Skin epidermis (tissue), 12 donors: ENCODE measurements at regions not wholly inside any gene's neighbourhood (a gene's known extent, or its start where the extent isn't known, plus 50 kb on each side); places are given as distances from the start of the nearest gene placed in this dataset.

Experiments used
- H3K27ac ChIP-seq, 21 experiments: fragments of 200-600 bp; sonication (generic) in 11 of 21; one replicate each; pipeline ENCODE4 v1.5.0; 2020; ENCODE audit warnings: mild to moderate bottlenecking in 3 of 21, inconsistent platforms in 2 of 21, moderate library complexity in 2 of 21
- H3K4me3 ChIP-seq, 7 experiments: fragments of 200-600 bp; sonication (generic) in 2 of 7; one replicate each; pipeline ENCODE4 v1.5.0; 2020; ENCODE audit warnings: inconsistent platforms in 2 of 7, mild to moderate bottlenecking in 2 of 7, moderate library complexity in 1 of 7

- Histone ChIP-seq H3K27ac (no peak overlapping the region), H3K4me3 (no peak overlapping the region)
These were observed 254.0 kb downstream of the MAN2A1 start for GRCh38 chr5:109943701-109944235.

GRCh38 chr5:109944461-109944860, 254.7 kb downstream of the MAN2A1 start:
- Histone ChIP-seq H3K4me3 (no peak overlapping the region), H3K27ac (no peak overlapping the region)

- Histone ChIP-seq H3K4me3 (no peak overlapping the region), H3K27ac (no peak overlapping the region)
These were observed 255.5 kb downstream of the MAN2A1 start for GRCh38 chr5:109945097-109945678.

GRCh38 chr5:109945723-109946480, 256.2 kb downstream of the MAN2A1 start:
- Histone ChIP-seq H3K27ac (no peak overlapping the region), H3K4me3 (no peak overlapping the region)

GRCh38 chr5:109946610-109947009, 256.9 kb downstream of the MAN2A1 start:
- Histone ChIP-seq H3K27ac (no peak overlapping the region), H3K4me3 (no peak overlapping the region)

GRCh38 chr5:109947667-109948066, 257.9 kb downstream of the MAN2A1 start:
- Histone ChIP-seq H3K27ac (no peak overlapping the region), H3K4me3 (no peak overlapping the region)

- H3K27ac ChIP-seq: no peak overlapping the region
- no peak overlapping the region for H3K4me3 ChIP-seq
These were observed 260.9 kb downstream of the MAN2A1 start for GRCh38 chr5:109950634-109951033.

GRCh38 chr5:109951348-109951747, 261.6 kb downstream of the MAN2A1 start:
- H3K4me3 ChIP-seq: no peak overlapping the region
- no peak overlapping the region for H3K27ac ChIP-seq

- no peak overlapping the region for H3K4me3 ChIP-seq
- H3K27ac ChIP-seq: no peak overlapping the region
These were observed 262.0 kb downstream of the MAN2A1 start for GRCh38 chr5:109951758-109952157.

GRCh38 chr5:109953761-109954160, 264.0 kb downstream of the MAN2A1 start:
- Histone ChIP-seq H3K4me3 (no peak overlapping the region), H3K27ac (no peak overlapping the region)

GRCh38 chr5:109956884-109957283, 267.2 kb downstream of the MAN2A1 start:
- Histone ChIP-seq H3K27ac (no peak overlapping the region), H3K4me3 (no peak overlapping the region)

GRCh38 chr5:109958082-109958481, 268.4 kb downstream of the MAN2A1 start:
- H3K4me3 ChIP-seq: no peak overlapping the region
- H3K27ac ChIP-seq: no peak overlapping the region

- H3K27ac ChIP-seq: no peak overlapping the region
- no peak overlapping the region for H3K4me3 ChIP-seq
These were observed 269.9 kb downstream of the MAN2A1 start for GRCh38 chr5:109959652-109960051.

GRCh38 chr5:109961751-109962150, 272.0 kb downstream of the MAN2A1 start:
- Histone ChIP-seq H3K27ac (peak overlapping the region in 1 of 21 experiments; percentile 33), H3K4me3 (no peak overlapping the region)

- H3K27ac ChIP-seq: no peak overlapping the region
- H3K4me3 ChIP-seq: no peak overlapping the region
These were observed 273.3 kb downstream of the MAN2A1 start for GRCh38 chr5:109962882-109963603.

GRCh38 chr5:109964136-109964535, 274.4 kb downstream of the MAN2A1 start:
- no peak overlapping the region for H3K4me3 ChIP-seq
- H3K27ac ChIP-seq: no peak overlapping the region

GRCh38 chr5:109965634-109966033, 275.9 kb downstream of the MAN2A1 start:
- Histone ChIP-seq H3K27ac (no peak overlapping the region), H3K4me3 (no peak overlapping the region)

- H3K27ac ChIP-seq: no peak overlapping the region
These were observed 282.2 kb downstream of the MAN2A1 start for GRCh38 chr5:109971968-109972367.

GRCh38 chr5:109981979-109982378, 292.3 kb downstream of the MAN2A1 start:
- Histone ChIP-seq H3K4me3 (no peak overlapping the region), H3K27ac (no peak overlapping the region)

More at GRCh38 chr5:109971968-109972367, 282.2 kb downstream of the MAN2A1 start:
- H3K4me3 ChIP-seq: no peak overlapping the region

- no peak overlapping the region for H3K27ac ChIP-seq
These were observed 293.3 kb downstream of the MAN2A1 start for GRCh38 chr5:109982966-109983534.

More at GRCh38 chr5:109982966-109983534, 293.3 kb downstream of the MAN2A1 start:
- H3K4me3 ChIP-seq: no peak overlapping the region
